Heart left ventricle (tissue), 13 donors: ENCODE measurements at regions not wholly inside any gene's neighbourhood (a gene's known extent, or its start where the extent isn't known, plus 50 kb on each side); places are given as distances from the start of the nearest gene placed in this dataset.

Experiments used
- CTCF ChIP-seq, 12 donors: fragments of 200-600 bp; sonication (generic) in 4 of 12; IDR thresholded peaks; one replicate each; pipeline versions ENCODE4 v1.5.0 to v1.8.0; 2018 to 2022; ENCODE audit warnings: antibody characterized with exemption in 12 of 12, mild to moderate bottlenecking in 5 of 12
- POLR2A ChIP-seq, 2 donors: fragments of 450-650 bp; IDR thresholded peaks; one replicate each; pipeline ENCODE4 v1.6.1; 2017; ENCODE audit warnings: antibody characterized with exemption in 2 of 2, mild to moderate bottlenecking in 2 of 2, moderate library complexity in 2 of 2
- donor health status: ischemic (EF 13 %, LVEDD 7.1; RV severe dilation, severe dysfunction).
- donor health status: DM: no; HTN: yes; CAD: no.
- donor health status: DM: no; HTN: no; CAD: no.
- donor health status: ischemic (EF 25% LVEDD 6.9; RV normal size, moderate dysfunction).
- donor health status: ischemic (EF 25% LVEDD 5.7; RV mildly dilated, moderate dysfunction).
- donor health status: ischemic (EF 35%, LVEDD 5.7; RV mildly dilated, moderate dysfunction).
- donor health status: nonischemic (EF 11% LVEDD 7.7; RV severe dilation, severe dysfunction).
- donor health status: DM: yes; HTN: yes; CAD: no.
- donor health status: PGD.
- donor health status: ischemic (EF 29% LVEDD 5.4; RV normal size, mild dysfunction).
- donor health status: nonischemic (EF 23%, LVEDD 6.1; RV moderate dilation, normal function).

- no peak for TF ChIP-seq CTCF (IDR thresholded peaks at IDR 0.05)
- no peak for TF ChIP-seq POLR2A (IDR thresholded peaks at IDR 0.05)
Observed at GRCh38 chr22:46041642-46042041, 64.7 kb upstream of the WNT7B start.
